ENCODE measurements at regions not wholly inside any gene's neighbourhood (a gene's known extent, or its start where the extent isn't known, plus 50 kb on each side); places are given as distances from the start of the nearest gene placed in this dataset.
"Not testable (repeated sequence)": the region's sequence is repeated elsewhere in the genome, so short reads cannot be mapped to it uniquely, and the experiment has no call there.

DNA sequence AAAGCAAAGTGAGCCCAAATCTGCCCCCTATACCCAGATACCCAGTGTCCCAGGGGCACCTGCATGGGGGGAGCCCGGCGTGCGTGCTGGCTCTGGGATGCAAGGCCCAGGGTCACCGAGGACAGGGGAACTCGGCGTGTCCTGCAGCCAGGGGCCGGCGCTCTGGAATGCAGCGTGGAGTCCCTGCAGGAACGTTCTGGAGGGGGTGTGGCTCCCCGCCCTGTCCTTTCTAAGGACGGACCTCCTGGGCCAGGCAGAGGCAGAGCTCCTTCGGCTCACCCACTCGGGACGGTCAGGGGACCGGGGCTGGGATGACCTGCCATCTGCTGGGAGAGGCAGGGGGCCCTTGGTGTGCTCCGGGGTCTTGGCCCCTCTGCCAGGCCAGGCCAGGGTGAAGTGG is 1196.8 kb downstream of the BRD1 start:
- no peak for DNase-seq (ENCODE audit: low read depth in 2 of 2, low spot score in 1 of 2)

DNA sequence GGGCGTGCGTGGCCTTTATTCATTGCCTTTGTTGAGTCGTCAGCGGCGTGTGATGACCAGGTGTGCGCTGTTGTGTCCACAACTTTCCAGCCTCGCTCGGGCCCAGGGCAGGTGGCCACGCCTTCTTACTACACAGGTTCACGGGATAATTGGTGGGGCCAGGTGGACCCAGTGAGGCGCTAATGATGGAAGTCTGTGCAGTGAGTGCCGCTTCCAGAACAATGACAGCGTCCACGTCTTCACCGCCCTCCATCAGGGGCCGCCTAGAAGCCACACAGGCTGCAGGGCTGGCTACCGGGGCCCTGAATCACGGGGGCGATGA is 1197.3 kb downstream of the BRD1 start:
- DNase-seq (ENCODE audit: low read depth in 2 of 2, low spot score in 1 of 2) = no peak

DNA sequence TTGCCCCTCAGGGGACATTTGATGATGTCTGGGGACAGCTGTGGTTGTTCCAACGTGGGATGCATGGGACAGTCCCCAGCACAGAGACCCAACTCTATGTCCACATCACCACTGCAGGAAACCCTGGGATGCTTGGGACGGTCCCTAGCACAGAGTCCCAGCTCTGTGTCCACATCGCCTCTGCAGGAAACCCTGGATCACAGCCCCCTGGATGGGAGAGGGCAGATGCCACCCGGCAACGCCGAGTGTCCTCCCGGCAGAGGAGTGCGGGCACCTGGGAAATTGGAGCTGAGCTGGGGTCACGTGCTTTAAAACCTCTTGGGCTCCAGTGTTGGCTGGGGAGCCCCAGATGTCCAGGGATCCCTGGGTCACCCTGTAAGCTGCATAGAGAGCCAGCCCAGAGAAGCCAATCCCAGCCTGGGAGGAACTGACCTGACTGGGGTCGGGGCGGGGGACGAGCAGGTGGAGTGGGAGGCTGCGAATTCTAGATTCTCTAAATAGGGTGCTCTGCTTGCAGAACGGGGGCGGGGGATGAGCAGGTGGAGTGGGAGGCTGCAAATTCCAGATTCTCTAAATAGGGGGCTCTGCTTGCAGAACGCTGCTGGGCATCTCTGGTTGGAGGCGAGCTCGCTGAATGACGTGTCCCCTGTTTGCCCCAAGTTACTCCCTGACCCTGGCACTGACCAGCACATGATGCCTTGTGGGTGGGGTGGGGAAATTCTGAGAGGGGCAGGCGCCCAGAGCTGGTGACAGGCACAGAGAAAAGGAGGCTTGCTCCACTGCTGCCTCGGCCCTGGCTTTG is 1197.8 kb downstream of the BRD1 start:
- DNase-seq (ENCODE audit: low read depth in 2 of 2, low spot score in 1 of 2) = no peak

DNA sequence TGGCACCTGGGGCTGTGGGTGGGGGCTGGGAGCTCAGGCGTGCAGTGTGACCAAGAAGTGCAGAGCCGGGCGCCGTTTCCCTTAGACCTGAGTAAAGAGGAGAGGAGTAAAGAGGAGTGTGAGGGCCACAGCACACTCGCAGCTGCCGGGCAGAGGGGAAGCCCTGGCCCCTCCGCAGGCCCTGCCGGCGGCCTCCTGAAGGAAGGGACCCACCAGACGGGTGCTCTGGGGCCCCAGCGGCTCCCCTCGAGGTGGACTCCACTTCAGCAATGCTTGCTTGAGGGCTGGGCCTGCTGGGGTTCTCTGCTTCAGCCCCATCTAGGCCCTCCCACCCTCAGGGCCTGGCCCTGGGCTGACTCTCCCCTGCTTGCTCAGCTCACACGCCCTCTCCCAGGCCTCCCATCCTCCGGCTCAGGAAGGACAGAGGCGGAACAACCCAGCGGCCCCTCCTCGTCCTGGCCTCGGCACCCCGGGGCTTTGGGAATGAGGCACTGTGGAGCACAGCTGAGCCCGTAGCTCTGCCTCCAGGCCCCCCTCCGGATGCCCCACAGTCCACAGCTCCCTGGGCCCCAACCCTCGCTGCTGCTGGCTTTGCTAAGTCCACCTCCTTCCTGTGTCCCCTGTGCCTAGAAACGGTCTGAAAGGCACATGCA is 1198.7 kb downstream of the BRD1 start:
- DNase-seq (ENCODE audit: low read depth in 2 of 2, low spot score in 1 of 2) = no peak

DNA sequence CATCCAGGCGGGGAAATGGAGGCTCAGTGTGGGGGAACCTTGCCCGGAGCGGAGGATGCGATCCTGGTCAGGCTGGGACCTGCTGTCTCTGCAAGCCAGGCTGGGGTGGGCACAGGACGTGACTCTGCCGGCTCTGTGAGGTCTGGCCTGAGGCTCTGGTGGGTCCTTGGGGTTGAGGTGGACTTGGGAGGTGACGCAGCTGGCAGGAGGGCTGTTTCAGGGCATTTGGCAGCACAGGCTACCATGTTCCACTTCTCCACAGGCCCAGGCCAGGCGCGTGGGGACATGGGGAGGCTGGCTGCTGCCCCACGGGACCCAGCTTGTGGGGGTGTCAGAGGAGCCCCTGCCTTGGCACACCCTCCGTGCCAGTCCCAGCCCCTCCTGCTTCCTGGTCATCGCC is 1199.7 kb downstream of the BRD1 start:
- DNase-seq (ENCODE audit: low read depth in 2 of 2, low spot score in 1 of 2) = no peak

DNA sequence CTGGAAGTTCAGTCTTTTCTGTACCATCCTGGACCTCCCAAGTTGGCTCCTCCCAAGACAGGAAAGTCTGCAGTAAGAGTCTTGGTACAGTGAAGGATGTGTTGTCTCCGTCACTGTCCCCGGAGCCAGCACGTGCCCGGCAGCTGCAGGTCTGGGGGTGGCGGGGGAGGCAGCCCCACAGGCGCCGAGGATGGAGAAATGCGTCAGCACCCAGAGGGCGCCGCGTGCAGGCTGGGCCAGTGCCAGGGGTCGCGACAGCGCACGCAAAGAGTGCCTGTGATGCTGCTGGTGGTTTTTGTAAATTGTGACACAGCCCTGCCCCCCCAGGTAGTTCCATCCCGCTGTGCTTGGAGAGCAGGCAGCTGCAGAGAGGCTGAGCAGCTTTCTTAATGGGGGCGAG is 1200.5 kb downstream of the BRD1 start:
- no peak for DNase-seq (ENCODE audit: low read depth in 2 of 2, low spot score in 1 of 2)

DNA sequence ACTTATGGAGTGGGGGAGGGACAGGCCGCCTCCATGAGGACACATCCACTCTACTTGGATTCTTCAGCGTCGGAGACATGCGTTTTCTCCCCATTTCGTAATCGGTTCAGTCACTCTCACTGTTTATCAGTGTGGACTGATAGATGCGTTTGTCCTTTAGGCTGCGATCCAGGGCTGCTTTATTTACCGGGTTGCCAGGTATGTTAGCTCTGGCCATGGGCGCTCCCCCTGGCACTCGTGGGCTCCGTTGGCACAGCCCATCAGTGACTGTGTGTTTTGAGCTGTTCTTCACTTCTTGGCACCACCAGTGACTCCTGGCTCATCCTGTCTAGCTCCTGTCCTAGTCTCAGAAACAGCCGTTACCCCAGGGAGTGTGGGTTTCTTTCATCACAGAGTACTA is 1203.3 kb downstream of the BRD1 start:
- no peak for DNase-seq (ENCODE audit: low read depth in 2 of 2, low spot score in 1 of 2)

DNA sequence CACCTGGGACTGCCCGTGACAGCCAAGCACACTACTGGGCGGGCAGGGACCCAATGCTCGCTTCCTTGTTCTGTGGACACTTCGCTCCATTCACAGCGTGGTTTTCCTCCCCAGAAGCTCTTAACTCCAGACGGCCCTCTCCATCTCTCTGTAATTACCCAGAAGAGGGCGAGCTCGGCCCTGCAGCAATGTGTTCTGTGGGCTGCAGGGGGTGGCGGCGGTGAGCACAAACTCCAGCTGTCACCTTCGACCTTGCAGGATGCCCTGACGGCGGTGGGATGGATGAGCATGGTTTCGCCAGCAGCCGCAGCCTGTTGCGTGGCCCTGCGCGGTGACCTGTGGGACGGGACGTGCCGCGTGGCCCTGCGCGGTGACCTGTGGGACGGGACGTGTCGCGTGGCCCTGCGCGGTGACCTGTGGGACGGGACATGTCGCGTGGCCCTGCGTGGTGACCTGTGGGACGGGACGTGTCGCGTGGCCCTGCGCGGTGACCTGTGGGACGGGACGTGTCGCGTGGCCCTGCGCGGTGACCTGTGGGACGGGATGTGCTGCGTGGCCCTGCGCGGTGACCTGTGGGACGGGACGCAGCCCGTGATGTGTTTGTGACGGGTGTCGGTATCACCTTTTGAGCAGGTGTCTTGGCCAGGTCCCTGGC is 1204.7 kb downstream of the BRD1 start:
- DNase-seq (ENCODE audit: low read depth in 2 of 2, low spot score in 1 of 2) = no peak

DNA sequence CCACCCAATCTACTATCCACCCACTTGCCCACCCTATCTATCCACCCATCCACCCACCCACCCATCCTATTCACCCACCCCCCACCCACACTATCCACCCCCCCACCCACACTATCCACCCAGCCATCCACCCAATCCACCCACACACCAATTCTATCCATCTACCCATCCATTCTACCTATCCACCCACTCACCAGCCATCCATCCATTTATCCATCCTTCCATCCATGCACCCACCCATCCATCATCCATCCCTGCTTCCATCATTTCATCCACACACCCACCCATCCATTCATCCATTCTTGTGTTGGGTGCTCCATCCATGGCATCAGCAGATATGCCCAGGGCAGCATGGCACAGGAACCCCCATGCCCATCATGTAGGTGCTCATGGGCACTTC is 1206.6 kb downstream of the BRD1 start:
- DNase-seq (ENCODE audit: low read depth in 2 of 2, low spot score in 1 of 2) = no peak

DNA sequence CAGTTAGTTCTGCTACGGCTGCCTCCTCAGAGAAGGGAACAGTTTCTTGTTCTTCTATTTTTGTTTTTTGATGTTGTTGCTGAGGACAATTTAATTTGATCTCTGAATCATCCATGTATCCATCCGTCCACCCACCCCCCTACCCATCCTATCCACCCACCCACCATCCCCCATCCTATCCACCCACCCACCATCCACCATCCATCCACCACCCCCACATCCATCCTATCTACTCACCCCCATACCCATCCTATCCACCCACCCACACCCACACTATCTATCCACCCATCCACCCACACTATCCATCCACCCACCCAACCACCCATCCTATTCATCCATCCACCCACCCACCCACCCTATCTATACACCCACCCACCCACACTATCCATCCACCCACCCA is 1207.2 kb downstream of the BRD1 start:
- DNase-seq (ENCODE audit: low read depth in 2 of 2, low spot score in 1 of 2) = not testable (repeated sequence)

DNA sequence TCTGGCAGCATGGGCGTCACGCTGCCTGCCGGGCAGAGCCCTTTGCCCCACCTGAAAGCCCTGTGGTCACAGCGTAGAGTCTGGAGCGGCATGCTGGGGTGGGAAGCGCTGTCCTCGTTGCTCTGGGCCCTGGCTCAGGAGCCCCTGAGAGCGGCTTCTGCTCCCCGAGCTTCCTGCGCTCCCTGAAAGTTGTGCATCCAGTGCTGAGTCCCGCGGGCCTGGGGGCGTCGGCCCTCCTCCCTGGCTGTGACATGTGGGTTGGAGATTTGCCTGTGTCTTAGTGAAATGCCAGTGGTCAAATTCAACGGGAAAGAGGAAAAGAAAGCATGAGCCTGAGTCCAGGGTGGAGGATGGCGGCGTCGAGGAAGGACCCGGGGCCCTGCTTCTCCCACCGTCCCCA is 1208.0 kb downstream of the BRD1 start:
- DNase-seq (ENCODE audit: low read depth in 2 of 2, low spot score in 1 of 2) = no peak

DNA sequence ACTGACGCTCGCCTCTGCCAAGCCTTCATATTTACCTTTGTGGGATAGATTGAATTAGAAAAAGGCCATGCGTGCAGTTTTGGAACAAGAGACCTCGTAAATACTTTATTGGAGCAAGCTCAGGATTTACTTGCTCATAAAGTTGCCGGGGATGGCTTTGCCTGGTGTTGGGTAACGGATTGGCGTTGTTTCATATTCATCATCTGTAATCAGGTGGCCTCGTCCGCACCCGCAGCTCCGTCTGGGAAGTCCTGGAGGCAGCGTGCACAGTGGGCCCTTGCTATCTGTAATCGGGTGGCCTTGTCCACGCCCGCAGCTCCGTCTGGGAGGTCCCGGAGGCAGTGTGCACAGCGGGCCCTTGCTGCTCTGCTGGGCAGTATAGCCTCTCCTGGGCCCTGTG is 1209.3 kb downstream of the BRD1 start:
- no peak for DNase-seq (ENCODE audit: low read depth in 2 of 2, low spot score in 1 of 2)

DNA sequence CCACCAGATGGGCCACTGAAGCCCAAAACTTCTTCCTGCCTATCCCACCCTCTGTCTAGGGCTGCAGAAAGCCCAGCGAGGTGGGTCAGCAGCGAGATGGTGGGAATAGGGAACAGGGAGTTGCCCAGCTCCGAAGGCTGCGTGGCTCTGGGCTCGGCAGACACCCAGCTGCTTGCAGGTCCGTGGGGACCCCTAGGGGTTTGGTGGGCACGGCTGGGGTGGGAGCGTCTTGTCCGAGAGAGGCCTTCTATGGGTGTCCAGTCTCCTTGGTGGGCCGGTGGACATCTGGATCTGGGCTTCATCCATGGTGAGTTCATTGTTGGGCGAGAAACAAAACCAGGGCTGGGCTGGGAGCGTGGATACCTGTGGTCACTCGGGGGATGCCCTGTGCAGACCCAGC is 1211.0 kb downstream of the BRD1 start:
- no peak for DNase-seq (ENCODE audit: low read depth in 2 of 2, low spot score in 1 of 2)

DNA sequence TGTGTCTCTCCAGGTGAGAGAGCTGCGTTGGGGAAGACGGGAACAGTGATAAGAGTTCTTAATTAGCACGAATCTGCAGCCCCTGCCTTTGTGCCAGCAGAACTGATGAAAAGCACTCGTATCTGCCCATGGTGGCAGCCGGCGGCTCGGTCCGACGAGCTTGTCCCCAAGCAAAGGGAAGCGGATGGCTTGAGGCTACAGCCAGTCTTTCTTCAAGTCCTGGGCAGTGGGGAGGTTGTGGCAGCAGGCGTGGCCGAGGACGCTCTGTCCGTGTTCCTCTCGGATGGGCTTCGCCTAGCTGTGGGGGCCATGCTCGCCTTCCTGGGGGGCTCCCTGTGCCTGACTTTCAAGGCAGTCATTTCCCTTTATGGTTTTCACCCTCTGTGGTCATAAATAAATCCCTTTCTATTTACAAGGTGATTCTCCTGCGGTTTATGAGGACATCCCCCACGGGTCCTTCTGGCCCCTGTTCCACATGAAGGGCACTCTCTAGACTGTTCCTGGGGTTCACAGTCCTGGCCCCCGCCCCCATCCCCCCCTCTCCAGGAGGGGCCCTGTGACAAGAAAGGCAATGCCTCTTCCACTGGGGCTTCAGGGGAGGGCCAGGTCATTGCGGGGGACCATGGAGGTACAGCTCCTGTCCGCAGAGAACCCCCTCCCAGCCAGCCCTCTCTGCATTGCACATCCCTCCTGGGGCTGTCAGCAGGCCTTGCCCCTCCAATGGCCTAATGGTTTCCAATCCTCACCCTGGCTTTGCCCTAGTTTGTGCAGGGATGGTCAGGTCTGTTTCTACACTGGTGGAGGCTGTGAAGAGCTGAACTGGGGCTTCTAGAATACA is 1212.3 kb downstream of the BRD1 start:
- no peak for DNase-seq (ENCODE audit: low read depth in 2 of 2, low spot score in 1 of 2)

DNA sequence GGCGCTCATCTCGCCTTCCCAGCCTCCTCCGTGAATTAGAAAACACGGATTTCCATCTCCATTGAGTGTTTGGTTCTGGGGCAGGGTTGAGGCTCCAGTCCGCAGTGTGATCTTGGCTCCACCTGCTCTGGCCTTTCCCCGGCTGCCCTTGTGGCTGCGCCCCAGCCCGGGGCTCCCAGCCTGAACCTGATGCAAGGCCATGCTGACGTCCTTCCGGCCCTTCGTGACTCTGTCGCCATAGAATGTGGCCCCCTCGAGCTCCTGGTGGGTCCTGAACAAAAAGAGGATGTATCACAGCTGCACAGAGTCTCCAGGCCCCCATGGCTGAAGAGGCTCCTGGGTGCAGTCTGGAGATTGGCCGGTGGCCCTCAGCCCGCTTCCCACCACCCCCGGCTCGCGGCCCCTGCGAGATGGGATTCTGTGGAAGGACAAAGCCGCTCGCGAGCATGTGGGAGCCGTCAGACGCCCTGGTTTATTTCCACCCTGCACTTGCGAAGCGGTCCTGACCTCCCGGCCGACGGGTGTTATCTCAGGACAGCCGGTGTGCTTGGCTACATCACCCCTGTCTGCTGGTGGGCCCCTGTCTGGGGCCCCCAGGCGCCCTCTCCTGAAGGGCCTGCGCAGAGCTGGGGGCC is 1214.0 kb downstream of the BRD1 start:
- no peak for DNase-seq (ENCODE audit: low read depth in 2 of 2, low spot score in 1 of 2)

DNA sequence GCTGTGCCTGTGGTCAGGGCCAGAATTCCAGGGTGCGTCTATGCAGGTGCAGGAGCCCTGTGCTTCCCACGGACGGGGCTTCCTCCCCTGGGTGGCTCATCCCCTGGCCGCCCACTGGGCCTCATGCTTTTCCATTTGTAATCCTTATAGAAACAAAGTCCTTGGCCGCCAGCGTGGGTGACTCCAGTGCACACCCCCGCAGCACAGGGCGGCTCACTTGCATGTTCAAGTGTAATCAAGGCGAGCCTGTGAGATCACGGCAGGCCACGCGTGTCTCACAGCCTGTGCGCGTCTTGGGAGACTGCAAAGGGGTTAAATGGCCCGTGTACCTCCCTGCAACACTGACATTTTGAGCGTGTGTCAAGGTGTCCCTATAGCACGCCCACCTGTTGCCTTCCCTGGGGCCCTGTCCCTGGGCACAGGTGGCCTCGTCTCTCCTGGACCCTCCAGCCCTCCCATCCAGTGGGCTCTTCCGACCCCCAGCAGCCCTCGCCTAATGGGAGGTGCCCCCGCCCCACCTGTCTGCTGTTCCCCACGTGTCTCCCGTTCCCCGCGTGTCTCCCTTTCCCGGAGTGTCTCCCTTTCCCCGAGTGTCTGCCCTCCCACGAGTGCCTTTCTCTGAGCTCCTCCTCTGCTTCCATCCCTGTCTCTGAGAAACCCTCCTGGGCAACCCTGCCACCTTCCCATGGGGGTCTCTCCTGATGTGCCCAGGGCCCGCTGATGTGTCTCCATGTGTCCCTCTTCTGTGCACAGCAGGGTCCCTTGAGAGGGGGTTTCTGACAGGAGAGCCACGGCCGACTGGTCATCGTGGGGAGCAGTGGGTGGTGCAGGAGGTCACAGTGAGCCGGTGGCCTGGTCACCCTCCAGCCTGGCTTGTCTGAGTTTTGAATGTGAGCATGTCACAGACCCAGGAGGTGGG is 1215.3 kb downstream of the BRD1 start:
- no peak for DNase-seq (ENCODE audit: low read depth in 2 of 2, low spot score in 1 of 2)

DNA sequence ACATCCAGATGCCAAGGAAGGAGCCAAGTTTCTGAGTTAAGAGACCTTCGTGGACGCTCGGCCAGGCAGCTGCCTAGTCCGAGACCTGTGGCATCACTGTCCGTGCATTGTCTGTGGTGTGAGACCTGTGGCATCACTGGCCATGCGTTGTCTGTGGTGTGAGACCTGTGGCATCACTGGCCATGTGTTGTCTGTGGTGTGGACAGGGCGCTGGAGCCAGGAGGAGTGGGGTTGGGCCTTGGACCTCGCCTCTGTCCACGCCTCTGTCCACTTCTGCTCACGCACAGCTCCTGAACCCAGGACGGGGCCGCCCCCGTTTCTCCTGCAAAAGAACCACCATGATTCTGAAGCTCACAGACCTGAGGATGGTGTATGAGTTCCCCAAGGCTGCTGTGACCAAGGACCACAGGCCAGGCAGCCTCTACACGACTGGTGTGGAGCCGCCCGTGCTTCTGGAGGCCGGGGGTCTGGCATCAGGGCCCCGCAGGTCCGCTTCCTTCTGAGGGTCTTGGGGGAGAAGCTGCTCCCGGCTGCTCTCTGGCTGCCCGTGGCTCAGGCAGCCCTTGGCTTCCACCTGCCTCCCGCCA is 1218.3 kb downstream of the BRD1 start:
- no peak for DNase-seq (ENCODE audit: low read depth in 2 of 2, low spot score in 1 of 2)

DNA sequence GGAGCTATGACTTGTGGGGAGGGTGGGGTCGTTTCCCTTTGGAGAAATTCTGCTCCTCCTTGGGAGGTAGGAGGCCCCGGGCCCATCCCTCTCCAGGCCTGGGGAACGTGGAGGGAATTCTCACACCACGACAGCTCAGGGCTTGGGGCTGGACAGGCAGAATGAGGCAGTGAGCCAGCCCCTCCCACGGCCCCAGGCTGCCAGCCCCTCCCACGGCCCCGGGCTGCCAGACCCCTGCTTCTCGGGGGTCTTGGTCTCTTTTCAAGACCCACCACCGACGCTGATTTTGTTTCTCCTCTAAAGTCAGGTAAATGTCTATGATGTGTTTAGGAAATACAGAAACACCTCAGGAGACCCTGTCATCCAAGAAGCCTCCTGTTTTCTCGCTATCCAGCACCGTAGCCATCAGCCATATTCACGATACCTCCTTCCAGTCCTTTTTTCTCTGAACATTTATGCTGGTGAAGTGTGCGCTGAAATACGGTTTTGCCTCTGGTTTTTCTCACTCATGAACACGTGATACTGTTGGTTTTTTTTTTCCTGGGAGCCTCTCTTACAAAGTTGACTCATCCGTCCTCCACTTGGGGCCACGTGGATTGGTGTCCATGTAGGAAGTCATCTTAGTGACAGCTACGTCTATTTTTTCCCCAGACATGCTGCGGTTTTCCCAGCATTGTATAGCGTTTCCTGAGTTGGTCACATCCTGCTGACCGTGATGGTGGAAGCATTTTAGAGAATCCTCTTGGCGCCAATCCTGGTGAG is 1219.6 kb downstream of the BRD1 start:
- no peak for DNase-seq (ENCODE audit: low read depth in 2 of 2, low spot score in 1 of 2)

DNA sequence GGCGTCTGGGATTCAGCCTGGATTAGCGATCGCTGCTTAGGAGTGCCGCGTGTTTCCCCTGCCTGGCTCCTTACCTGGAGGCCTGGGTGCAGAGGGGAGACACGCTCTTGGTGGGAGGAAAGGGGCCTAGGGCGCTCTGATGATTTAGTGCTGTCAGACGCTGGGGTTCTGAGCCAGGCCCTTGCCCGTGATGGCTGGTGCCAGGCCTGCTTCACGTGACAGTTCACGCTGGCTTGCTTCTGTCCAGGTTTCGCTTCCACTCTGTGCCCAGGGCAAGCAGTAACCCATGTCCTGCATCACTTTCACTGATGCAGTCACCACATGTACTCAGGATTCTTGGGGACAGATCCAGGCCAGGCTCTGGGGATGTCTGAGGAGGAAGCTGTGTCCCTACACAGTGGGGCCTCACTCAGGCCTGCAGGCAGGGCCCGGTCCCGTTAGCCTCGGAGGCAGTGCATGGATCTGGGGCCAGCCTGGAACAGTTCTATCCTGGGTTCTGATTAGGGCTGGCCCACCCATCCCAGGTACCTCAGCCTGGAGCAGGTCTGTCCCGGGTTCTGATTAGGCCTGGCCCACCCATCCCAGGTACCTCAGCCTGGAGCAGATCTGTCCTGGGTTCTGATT is 1220.9 kb downstream of the BRD1 start:
- no peak for DNase-seq (ENCODE audit: low read depth in 2 of 2, low spot score in 1 of 2)

All from stimulated activated CD8-positive, alpha-beta memory T cell treated with anti-CD3 and anti-CD28 coated beads, Interleukin-4, amount 100 ng/mL, for 4 hours (primary cell).